Stimulated activated CD4-positive, alpha-beta T cell treated with anti-CD3 and anti-CD28 coated beads, Interleukin-1b, Interleukin-23, amount 100 ng/mL, for 48 hours (primary cell): ENCODE measurements at regions not wholly inside any gene's neighbourhood (a gene's known extent, or its start where the extent isn't known, plus 50 kb on each side); places are given as distances from the start of the nearest gene placed in this dataset.

Experiments used
- DNase-seq: peaks from one replicate; pipeline ENCODE4 v3.0.0-alpha.2; 2020

DNA sequence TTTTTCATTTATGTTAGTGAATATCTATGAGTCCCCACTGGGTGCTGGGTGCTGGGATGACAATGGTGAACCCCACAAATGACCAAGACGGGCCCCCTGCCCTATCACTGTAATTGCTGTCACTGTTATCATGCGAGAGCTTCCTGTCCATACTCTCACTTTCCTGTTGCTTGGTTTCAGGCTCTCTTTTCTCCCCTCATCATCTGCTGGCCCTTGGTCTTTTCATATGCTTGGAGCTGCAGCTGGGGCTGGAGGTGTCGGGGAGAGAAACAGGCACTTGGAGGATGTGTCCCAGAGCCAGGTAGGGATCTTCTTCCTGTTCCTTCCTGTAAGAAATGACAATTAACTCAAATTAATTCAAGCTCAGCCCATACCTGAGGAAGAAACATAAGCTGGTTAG is 348.0 kb downstream of the PTPRU start:
- no peak for DNase-seq

DNA sequence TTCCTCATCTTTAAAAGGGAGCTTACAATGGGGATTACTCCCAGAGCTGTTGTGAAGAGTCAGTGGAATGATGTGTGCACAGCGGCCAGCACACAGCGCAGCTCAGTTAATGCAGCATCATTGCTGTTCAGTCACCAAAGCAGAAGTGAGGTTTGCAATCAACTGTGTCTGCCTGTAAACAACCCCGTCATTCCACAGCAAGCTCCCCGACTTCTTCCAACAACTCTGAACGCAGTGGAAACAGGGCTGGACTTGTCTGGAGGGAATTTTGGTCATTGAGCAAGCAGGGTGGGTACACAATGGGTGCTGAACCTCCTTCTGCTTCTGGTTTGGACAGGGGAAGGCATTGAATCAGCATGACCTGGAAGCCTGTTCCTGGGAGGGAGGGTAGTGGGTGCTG is 347.4 kb downstream of the PTPRU start:
- no peak for DNase-seq

DNA sequence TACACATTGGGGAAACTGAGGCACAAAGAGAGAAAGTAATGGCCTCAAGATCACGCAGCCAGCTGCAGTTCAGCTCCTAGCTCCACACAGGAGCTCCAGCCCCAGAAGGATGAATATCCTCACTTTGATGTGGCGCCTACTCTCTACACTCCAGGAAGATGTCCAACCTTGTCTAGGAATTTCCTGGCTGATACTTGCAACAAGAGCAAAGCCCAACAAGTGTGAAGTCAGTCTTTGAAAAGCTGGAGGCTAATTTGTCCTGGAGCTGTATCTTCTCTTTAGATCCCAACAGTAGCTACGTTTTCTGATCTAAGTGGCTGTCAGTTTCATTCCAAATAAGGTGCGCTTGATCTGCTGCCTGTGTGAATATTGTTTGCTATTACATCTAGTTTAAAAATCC is 344.9 kb downstream of the PTPRU start:
- DNase-seq = no peak

GRCh38 chr1:29579821-29580425 is 343.6 kb downstream of the PTPRU start:
- no peak for DNase-seq

DNA sequence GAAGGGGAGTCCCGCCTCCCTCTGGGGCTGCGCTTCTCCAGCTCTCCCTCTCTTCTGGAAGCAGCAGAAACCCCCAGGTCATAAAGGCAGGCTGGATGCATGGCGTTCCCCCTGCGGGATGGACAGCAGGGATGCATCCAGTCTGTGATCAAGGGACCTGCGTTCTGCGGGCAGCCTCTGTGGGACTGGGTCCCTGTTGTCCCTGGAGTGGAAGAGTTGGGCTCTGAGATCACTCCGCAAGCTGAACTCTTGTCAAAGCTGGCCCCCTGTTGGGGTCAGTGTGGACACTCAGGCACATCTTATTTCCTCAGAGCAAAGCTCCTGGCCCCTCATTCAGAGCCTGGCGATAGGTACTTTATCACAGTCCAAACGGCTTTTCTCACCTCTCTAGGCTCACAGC is 341.2 kb downstream of the PTPRU start:
- no peak for DNase-seq

DNA sequence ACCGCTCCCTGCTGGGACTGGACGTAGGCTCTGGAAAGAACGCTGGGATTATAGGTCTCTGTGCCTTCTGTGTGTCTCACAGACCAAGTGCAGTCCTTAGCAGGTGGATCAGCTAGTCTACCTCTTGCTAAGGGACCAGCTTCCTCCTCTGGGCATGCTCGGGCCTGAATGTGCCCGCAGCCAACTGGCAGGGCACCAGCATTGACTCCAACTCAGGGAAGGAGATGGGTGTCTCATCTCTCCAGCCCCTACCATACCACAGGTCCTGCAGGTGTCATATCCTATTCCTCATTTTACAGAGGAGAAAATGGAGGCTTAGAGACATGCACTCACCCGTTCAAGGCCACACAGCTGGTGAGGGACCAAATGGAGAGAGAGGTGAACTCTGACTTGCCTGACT is 340.2 kb downstream of the PTPRU start:
- no peak for DNase-seq

DNA sequence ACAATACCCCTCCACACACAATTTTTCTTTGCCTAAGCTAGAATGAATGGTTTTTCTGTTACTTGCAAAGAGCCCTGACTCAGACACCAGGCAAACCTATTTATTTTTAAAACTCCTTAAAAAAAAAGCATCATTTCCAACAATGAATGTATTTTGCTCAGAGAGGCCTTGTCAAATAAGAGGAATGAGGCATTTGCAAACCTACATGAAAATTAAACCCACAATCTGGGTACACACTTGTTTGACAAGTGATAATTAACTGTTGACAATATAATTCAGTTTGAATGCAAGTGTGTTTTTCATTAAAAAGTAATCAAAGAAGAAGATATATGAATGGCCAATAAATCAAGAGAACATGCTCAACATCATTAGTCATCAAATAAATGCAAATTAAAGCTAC is 339.5 kb downstream of the PTPRU start:
- DNase-seq = no peak

GRCh38 chr1:29575277-29575676 is 339.0 kb downstream of the PTPRU start:
- no peak for DNase-seq

GRCh38 chr1:29574871-29575270 is 338.5 kb downstream of the PTPRU start:
- no peak for DNase-seq

GRCh38 chr1:29569971-29570634 is 333.8 kb downstream of the PTPRU start:
- no peak for DNase-seq

DNA sequence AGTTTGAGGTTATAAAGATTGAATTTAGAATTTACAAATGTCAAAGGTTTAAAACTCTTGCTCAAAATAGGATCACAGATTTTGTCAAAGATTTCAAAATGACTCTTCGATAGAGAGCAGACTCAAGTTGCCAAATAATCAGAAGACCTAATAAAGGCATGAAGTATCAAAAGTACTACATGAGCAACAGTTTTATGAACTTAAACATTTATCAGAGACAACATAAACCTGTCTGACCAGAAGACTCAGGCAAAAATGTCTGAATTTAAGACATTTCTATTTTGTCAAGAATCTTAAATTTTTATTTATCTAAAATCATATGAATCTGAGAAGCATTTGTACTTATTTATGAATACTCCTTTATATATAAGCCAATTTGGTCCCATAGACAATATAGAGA is 330.9 kb downstream of the PTPRU start:
- DNase-seq = no peak

DNA sequence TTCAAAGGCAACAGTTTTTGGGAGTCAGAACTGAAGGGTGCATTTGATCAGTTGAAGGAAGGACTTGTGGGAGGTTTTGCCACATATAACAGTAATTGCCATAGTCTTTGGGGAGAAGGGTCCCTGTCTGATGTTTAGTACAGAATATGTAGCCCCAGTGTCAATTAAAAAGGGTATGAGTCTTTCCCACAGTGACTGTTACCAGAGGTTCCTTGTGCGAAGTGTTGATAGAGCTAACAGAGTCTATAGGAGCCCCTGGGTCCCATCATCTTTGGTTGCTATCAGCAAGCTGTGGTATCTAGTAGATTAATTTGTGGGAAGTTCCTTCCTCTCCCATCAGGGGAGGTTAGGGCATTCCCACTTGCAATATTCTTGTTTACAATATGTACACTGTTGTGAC is 329.2 kb downstream of the PTPRU start:
- no peak for DNase-seq

DNA sequence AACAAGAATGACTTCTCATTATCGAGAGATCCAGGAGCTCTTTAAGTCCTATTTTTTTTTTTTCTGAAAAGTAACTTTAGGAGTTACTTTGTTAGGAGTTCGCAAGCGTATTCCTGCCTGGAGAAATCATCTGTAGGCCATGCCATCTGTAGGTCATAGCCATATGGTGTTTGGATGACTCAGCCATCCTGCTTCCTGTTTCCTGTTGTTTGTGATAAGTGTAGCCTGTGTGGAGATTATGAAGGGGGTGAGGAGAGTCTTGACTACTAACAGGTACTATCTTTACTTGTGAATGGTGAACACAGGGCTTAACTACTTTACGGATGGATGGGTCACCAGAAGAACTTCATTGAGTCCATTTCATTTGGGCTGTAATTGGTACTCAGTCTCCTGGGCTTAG is 327.2 kb downstream of the PTPRU start:
- no peak for DNase-seq

DNA sequence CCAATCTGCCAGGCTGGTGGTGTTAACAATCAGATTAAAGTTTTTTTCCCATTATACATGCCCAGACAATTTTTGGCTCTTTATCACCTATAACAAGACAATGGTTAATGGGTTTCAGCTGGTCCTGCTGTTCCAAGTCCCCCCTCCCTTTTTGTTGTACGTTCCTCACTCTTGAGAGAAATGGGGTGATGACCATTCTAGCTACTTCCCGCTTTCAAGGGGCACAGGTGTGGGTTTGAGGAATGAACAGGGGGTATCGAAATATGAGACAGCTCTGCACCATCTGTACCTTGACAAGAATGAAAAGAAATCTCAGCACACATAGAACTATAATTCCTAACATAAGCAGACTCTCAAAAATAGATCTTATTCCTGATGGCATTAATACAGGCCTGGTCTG is 326.8 kb downstream of the PTPRU start:
- no peak for DNase-seq

DNA sequence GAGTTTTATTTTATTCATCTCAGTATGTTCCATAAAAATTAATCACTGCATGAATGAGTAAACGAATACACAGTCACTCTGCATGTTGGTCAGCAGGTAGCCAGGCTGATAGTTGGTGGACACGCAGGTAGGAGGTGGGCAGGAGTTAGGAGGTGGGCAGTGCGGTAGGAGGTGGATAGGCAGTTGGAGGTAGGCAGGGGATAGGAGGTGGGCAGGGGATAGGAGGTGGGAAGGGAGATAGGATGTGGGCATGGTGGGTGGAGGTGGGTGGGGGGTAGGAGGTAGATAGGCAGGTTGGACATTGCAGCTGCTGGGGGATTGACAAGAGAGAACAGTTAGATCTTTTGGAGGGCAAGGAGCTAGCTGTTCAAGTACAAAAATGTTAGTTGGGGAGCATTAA is 322.7 kb downstream of the PTPRU start:
- DNase-seq = no peak

DNA sequence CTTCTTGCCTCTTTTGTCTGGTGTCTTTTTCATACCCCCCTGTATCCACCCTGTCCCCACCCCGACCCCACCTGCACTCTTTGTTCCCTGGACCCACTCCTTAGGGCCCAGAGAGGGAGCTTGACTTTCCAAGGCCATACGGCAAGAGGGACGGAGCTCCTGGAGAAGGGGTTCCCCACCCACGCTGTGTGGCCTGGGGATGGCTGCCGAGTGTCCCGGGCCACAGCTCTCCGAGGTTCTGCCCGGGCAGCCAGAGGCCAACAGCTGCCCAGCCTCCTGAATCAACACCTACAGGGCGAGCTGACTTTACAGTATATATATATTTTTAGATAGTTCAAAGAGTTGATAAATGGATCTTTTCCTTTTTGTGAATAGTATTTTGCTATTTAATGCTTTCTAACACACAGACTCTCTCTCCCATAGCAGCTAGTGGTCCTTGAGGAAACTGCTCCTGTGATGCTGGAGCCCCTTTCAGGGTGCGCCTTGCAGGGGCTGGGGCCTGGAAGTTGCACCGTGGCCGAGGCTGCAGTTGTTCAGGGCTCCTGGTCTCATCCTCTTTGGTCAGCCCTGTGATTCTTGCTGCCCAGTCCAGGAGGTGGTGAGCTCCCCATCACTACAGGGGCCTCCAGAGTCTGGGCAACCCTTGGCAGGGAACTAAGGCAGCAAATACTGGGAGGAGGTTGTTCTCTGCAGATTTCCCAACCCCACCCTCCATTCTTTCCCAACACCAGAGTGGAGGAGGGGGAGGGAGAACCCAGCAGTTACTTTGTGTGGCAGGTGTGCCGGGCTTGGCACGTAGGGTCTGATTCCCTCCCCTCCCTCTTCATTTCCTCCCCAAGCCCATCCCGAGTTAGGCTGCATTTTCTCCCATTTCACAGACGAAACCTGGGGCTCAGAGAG is 321.6 kb downstream of the PTPRU start:
- DNase-seq = no peak

DNA sequence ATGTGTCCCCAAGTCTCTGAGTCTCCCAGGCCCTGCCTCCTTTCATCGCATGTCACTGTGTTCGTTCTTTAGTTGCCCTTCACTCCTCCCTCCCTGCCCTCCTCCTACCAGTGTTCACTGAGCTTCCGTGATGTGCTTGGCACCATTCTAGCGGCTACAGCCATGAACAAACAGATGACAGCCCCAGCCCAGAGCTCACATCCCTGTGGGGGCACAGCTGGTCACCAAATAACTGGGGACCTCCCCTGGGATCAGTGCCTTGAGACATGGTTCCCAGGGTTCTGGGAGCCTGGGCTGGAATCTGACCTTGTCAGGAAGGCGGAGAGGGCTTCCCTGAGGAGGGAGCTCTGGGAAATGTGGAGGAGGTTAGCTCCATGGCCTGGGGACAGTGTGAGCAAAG is 320.7 kb downstream of the PTPRU start:
- no peak for DNase-seq

DNA sequence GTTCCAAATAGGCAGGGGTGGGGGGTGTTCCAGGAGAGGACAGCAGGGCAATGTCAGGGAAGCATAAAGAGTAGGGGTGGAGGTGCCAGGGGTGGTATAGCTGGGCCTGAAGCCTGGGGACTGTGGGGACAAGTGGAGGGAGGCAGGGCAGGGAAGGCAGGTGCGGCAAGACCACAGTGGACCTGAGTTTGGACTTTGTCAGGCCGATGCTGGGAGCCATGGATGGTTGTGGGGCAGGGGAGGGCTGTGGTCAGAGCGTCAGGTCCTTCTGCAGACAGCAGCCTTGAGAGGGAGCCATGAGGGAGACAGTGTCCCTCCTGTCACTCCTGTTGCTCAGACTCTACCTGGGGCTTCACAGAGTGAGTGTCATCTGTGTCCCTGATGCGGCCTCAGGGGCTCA is 320.3 kb downstream of the PTPRU start:
- DNase-seq = no peak

DNA sequence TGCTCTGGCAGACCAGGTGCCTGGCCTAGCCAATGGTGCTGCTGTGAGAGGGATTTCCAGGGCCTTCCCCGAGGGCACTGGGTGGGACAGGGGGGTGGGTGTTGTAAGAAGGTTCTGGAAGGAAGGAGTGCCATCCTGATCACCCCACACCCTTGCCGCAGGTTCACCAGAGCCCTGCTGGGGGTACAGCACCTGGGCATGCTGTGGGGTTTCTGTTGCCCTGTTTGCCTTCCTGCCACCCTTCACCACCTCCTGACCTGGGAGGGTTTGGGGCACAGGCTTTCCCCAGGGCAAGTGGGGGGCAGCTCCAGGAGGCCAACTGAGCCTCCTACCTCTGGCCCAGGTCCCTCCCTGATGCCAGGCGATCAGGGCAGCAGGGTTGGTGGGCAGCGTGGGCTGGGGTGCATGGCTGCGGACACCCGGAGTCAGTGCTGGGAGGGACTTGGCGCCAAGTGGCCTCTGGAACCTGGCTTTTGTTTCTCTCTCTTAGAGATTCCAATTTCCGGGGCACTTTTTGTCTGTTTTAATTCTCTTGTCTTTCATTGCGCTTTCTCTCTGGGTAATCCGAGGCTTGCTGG is 318.8 kb downstream of the PTPRU start:
- no peak for DNase-seq

DNA sequence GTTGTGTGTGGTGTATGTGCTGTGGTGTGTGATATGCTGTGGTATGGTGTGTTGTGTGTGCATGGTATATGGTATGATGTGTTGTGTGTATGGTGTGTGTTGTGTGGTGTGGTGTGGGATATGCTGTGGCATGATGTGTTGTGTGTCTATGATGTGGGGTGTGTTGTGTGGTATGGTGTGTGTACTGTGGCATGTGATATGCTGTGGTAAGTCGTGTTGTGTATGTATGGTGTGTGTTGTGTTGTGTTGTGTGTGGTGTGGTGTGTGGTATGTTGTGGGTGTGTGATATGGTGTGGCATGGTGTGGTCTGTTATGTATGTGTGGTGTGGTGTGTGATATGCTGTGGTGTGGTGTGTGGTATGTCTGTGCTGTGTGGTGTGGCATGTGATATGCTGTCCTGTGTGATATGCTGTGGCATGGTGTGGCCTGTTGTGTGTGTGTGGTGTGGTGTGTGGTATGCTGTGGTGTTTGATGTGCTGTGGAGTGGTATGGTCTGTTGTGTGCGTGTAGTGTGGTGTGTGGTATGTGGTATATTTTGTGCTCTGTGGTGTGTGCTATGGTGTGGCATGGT is 318.0 kb downstream of the PTPRU start:
- DNase-seq = no peak

DNA sequence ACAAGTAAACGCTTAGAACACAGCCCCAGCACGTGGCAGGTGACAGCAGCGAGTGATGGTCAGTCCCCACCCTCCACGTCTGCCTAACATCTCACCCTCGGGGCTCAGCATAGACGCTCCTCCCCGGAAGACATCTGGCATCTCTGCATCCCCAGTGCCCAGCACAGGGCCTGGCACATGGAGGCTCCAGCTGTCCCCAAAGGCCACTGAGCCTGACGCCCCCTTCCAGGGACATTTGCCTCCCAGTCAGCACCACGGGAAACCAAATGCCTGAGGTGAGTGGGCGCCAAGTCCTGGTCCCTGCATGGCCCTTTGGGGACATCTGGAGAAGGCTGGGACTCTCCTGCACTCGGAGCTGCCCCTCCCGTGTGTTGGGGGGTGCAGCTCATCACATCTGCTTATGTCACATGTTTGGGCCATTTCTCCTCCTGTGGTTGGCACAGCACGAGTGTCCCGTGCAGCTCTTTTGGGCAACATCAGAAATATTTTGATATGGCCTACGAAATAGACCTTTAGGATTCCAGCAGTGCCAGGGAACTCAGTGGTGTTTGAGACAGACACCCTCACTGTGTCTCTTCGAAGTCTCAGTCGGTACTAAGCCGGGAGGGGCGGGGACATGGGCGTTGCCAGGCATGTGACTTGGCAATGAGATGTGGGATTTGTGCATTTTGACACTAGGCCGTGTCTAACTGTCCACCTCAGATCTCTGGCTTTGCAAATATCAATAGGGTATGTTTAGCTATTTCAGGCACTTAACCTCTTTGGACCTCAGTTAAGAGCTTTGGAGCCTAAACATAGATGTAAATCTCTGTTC is 315.0 kb downstream of the PTPRU start:
- no peak for DNase-seq

DNA sequence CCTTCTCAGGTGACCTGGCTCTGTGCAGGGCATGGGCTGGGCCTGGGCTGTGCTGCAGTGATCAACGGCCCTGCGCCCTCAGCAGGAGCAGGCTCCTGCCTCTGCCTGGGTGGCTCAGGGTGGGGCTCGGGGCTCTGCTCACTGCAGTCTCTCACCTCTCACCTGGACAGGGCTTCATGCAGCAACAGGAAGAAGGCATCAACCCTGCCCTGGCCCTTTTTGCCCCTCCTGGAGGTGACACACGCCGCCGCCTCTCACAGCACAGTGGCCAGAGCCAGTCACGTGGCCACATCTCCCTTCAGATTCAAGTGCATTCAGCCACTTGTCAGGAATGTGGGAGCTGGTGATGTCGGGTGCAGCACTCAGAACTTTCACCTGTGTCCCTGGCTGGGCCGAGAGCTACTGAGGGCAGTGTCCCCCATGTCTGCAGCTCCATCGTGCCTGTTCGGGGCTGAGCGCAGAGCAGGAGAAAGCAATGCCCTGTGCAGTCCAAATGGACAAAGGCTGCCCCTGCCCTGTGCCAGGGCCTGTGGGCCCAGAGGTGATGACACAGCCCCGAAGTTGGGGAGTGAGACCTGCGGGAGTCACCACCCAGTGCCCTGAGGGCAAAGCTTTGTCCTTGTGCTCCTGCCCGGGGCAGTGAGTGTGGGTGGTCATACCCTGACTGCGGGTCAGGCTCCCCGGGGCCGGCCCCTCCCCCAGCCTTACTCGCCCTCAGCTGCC is 314.0 kb downstream of the PTPRU start:
- no peak for DNase-seq
